SK-N-SH (cell line): ENCODE measurements at regions not wholly inside any gene's neighbourhood (a gene's known extent, or its start where the extent isn't known, plus 50 kb on each side); places are given as distances from the start of the nearest gene placed in this dataset.

ENCODE experiments used
- CTCF ChIA-PET: fragments of 300-600, 350-600 bp; formaldehyde crosslinking; extraction: SDS; loops from one replicate; lab custom pipeline; 2021; lab: Yijun Ruan, JAX
- POLR2A ChIA-PET: fragments of 350-600 bp; sonication (Branson Sonifier 250); formaldehyde crosslinking; extraction: SDS; loops from one replicate; lab custom pipeline; 2020; ENCODE audit warnings: antibody characterized with exemption, inconsistent platforms; lab: Yijun Ruan, JAX
- DNase-seq: peaks from one replicate; pipeline ENCODE4 v3.0.0; 2012
- H2AFZ ChIP-seq: fragments of 200-600 bp; sonication (generic); 2 replicates; pipeline ENCODE4 v1.8.1; 2016; ENCODE audit warnings: antibody characterized with exemption, mild to moderate bottlenecking, low read depth
- H3F3A ChIP-seq: fragments of 200-600 bp; sonication (generic); replicated peaks from 2 replicates; pipeline ENCODE3; 2016; ENCODE audit warnings: antibody characterized with exemption, mild to moderate bottlenecking; ENCODE audit not compliant: insufficient read depth
- H3K27ac ChIP-seq, 2 experiments: fragments of 200-500 bp in 1 of 2; fragments of 200-600 bp in 1 of 2; sonication (Bioruptor generic) in 1 of 2; sonication (generic), shearing (Covaris generic) in 1 of 2; 2 replicates each; pipeline versions ENCODE4 v1.5.1 to v1.6.1; 2014 to 2016; ENCODE audit warnings: low read depth in 2 of 2, inconsistent platforms in 1 of 2, low read length in 1 of 2, mild to moderate bottlenecking in 1 of 2, mixed read lengths in 1 of 2
- H3K27me3 ChIP-seq: fragments of 200-600 bp; sonication (generic), shearing (Covaris generic); 2 replicates; pipeline ENCODE4 v1.6.1; 2016; ENCODE audit warnings: mixed run types; ENCODE audit not compliant: insufficient read depth
- H3K36me3 ChIP-seq, 2 experiments: fragments of 200-500 bp in 1 of 2; fragments of 200-600 bp in 1 of 2; sonication (Bioruptor generic) in 1 of 2; sonication (generic) in 1 of 2; replicated peaks in 1 of 2; 2 replicates each; pipeline versions ENCODE3 to v1.5.1; 2014 to 2016; ENCODE audit warnings: low read length in 1 of 2, mild to moderate bottlenecking in 1 of 2; ENCODE audit not compliant: insufficient read depth in 2 of 2, control insufficient read depth in 1 of 2
- H3K4me1 ChIP-seq, 2 experiments: fragments of 200-500 bp in 1 of 2; fragments of 200-600 bp in 1 of 2; sonication (Bioruptor generic) in 1 of 2; sonication (generic), shearing (Covaris generic) in 1 of 2; 2 replicates each; pipeline versions ENCODE4 v1.5.1 to v1.6.1; 2014 to 2016; ENCODE audit warnings: low read depth in 1 of 2, low read length in 1 of 2, mixed run types in 1 of 2; ENCODE audit not compliant: insufficient read depth in 2 of 2, control insufficient read depth in 1 of 2
- H3K4me2 ChIP-seq: fragments of 200-600 bp; sonication (generic), shearing (Covaris generic); 2 replicates; pipeline ENCODE4 v1.6.1; 2017; ENCODE audit warnings: mixed run types
- H3K4me3 ChIP-seq, 2 experiments: fragments of 200-500 bp in 1 of 2; fragments of 200-600 bp in 1 of 2; sonication (Bioruptor generic) in 1 of 2; sonication (generic), shearing (Covaris generic) in 1 of 2; 2 replicates each; pipeline versions ENCODE4 v1.5.1 to v1.8.1; 2014 to 2016; ENCODE audit warnings: low read depth in 2 of 2, inconsistent platforms in 1 of 2, low read length in 1 of 2, mild to moderate bottlenecking in 1 of 2, mixed read lengths in 1 of 2, moderate library complexity in 1 of 2
- H3K79me2 ChIP-seq: fragments of 200-600 bp; sonication (generic); 2 replicates; pipeline ENCODE4 v1.8.1; 2017; ENCODE audit warnings: mild to moderate bottlenecking; ENCODE audit not compliant: insufficient read depth
- H3K9ac ChIP-seq: fragments of 200-600 bp; sonication (generic); 2 replicates; pipeline ENCODE4 v1.6.1; 2017; ENCODE audit warnings: mixed run types
- H3K9me2 ChIP-seq: fragments of 200-600 bp; sonication (generic); 2 replicates; pipeline ENCODE4 v1.6.1; 2017; ENCODE audit warnings: mixed run types
- H3K9me3 ChIP-seq: fragments of 200-600 bp; sonication (generic); 2 replicates; pipeline ENCODE4 v1.6.1; 2017; ENCODE audit warnings: mixed run types, mild to moderate bottlenecking, moderate library complexity
- H4K20me1 ChIP-seq: fragments of 200-600 bp; sonication (generic); 2 replicates; pipeline ENCODE4 v1.6.1; 2017; ENCODE audit warnings: mild to moderate bottlenecking, mixed run types; ENCODE audit not compliant: insufficient read depth
- CTCF ChIP-seq: fragments of 200-600 bp; sonication (generic); IDR thresholded peaks from 2 replicates; pipeline ENCODE4 v1.6.1; 2017; ENCODE audit warnings: antibody characterized with exemption, mild to moderate bottlenecking, moderate library complexity
- EP300 ChIP-seq, 2 experiments: IDR thresholded peaks; 2 replicates each; pipeline versions ENCODE4 v1.4.0 to v1.6.1; 2012; ENCODE audit warnings: borderline replicate concordance in 1 of 2, low read depth in 1 of 2, low read length in 1 of 2
- EZH2phosphoT487 ChIP-seq: fragments of 200-600 bp; sonication (generic); IDR thresholded peaks from 2 replicates; pipeline ENCODE4 v1.6.1; 2017; ENCODE audit warnings: low read depth, mixed run types, mild to moderate bottlenecking, antibody characterized with exemption, moderate library complexity, borderline replicate concordance
- FOXM1 ChIP-seq: IDR thresholded peaks from 2 replicates; pipeline ENCODE4 v1.4.0; 2012; ENCODE audit warnings: low read depth, mild to moderate bottlenecking
- GABPA ChIP-seq: IDR thresholded peaks from 2 replicates; pipeline ENCODE4 v1.4.0; 2012; ENCODE audit warnings: low read depth, mild to moderate bottlenecking
- GATA2 ChIP-seq: sonication (generic); formaldehyde crosslinking; IDR thresholded peaks from 2 replicates; pipeline ENCODE4 v1.5.0; 2020; ENCODE audit warnings: mild to moderate bottlenecking, missing genetic modification reagents
- MAX ChIP-seq: IDR thresholded peaks from 2 replicates; pipeline ENCODE4 v1.4.0; 2012; ENCODE audit warnings: low read depth
- POLR2AphosphoS5 ChIP-seq: IDR thresholded peaks from 2 replicates; pipeline ENCODE4 v1.6.1; 2012; ENCODE audit warnings: low read depth, low read length
- REST ChIP-seq: IDR thresholded peaks from 2 replicates; pipeline ENCODE4 v1.6.1; 2012; ENCODE audit warnings: mild to moderate bottlenecking, low read depth, low read length, moderate library complexity
- RFX5 ChIP-seq: IDR thresholded peaks from 2 replicates; pipeline ENCODE4 v1.6.1; 2012; ENCODE audit warnings: mild to moderate bottlenecking, improper control_type of control experiment, low read length
- SIN3A ChIP-seq: IDR thresholded peaks from 2 replicates; pipeline ENCODE4 v1.6.1; 2012; ENCODE audit warnings: low read depth, mild to moderate bottlenecking, low read length, moderate library complexity, borderline replicate concordance
- SMC3 ChIP-seq: IDR thresholded peaks from 2 replicates; pipeline ENCODE4 v1.6.1; 2012; ENCODE audit warnings: low read depth, low read length, improper control_type of control experiment
- TCF12 ChIP-seq: IDR thresholded peaks from 2 replicates; pipeline ENCODE4 v1.4.0; 2012
- YY1 ChIP-seq: IDR thresholded peaks from 2 replicates; pipeline ENCODE4 v1.4.0; 2012; ENCODE audit warnings: low read depth, mild to moderate bottlenecking

GRCh38 chr5:13307480-13307879, 637.0 kb downstream of the DNAH5 start:
- no peak overlapping the region for H2AFZ ChIP-seq
- no peak overlapping the region for H3K4me3 ChIP-seq
- CTCF ChIA-PET, result no interaction called here
- H3K4me1 ChIP-seq, result no peaks in the 10 kb centered on the region
- no peaks in the 10 kb centered on the region for H3K79me2 ChIP-seq
- H3K9me3 ChIP-seq, result no peaks in the 10 kb centered on the region
- H3K9me2 ChIP-seq, result no peaks in the 10 kb centered on the region
- no peaks in the 10 kb centered on the region for H3K27me3 ChIP-seq
- no peak overlapping the region for H3K9ac ChIP-seq
- H3K36me3 ChIP-seq, result no peaks in the 10 kb centered on the region
- POLR2A ChIA-PET, result no interaction called here
- no peaks in the 10 kb centered on the region for H4K20me1 ChIP-seq
- DNase-seq, result no peak
- TF ChIP-seq GABPA (no peak), POLR2AphosphoS5 (no peak), TCF12 (no peak), CTCF (no peak), SIN3A (no peak), EZH2phosphoT487 (no peak), GATA2 (CRISPR knock-in tag) (no peak), SMC3 (no peak), FOXM1 (no peak), REST (no peak), MAX (no peak), EP300 (IDR thresholded peaks at IDR 0.05; ENCODE audit: borderline replicate concordance in 1 of 2, low read depth in 1 of 2, low read length in 1 of 2) (no peak)
- H3F3A ChIP-seq, result no peaks in the 10 kb centered on the region
- no peak overlapping the region for H3K27ac ChIP-seq
- no peak overlapping the region for H3K4me2 ChIP-seq

- DNase-seq, result no peak
- no peaks in the 10 kb centered on the region for H3K27me3 ChIP-seq
- H3K4me3 ChIP-seq, result no peak overlapping the region
- no peak overlapping the region for H3K4me2 ChIP-seq
- no peak overlapping the region for H3K9ac ChIP-seq
- H3K27ac ChIP-seq, result no peak overlapping the region
- H3F3A ChIP-seq, result no peaks in the 10 kb centered on the region
- TF ChIP-seq TCF12, result no peak
- TF ChIP-seq RFX5, result no peak
- TF ChIP-seq YY1, result no peak
- no peak for TF ChIP-seq POLR2AphosphoS5
- CTCF ChIA-PET, result no interaction called here
- POLR2A ChIA-PET, result no interaction called here
- no peaks in the 10 kb centered on the region for H3K9me3 ChIP-seq
- H3K4me1 ChIP-seq, result no peaks in the 10 kb centered on the region
- H3K79me2 ChIP-seq, result no peaks in the 10 kb centered on the region
- no peaks in the 10 kb centered on the region for H3K36me3 ChIP-seq
- no peak overlapping the region for H2AFZ ChIP-seq
- no peaks in the 10 kb centered on the region for H3K9me2 ChIP-seq
- H4K20me1 ChIP-seq, result no peaks in the 10 kb centered on the region
These were observed 641.0 kb downstream of the DNAH5 start for GRCh38 chr5:13303445-13303844.
